Body of pancreas (tissue), 4 donors: ENCODE measurements at regions not wholly inside any gene's neighbourhood (a gene's known extent, or its start where the extent isn't known, plus 50 kb on each side); places are given as distances from the start of the nearest gene placed in this dataset.
A peak's percentile ranks its signal among the peaks of the same experiment; 100 is the strongest.

Experiments used
- ATAC-seq: fragments of 150-250 bp; one replicate; pipeline ENCODE4 v1.9.1; 2016
- DNase-seq, 4 donors: peaks; one replicate each; pipeline ENCODE4 v3.0.0-alpha.2; 2019
- H3K27ac ChIP-seq, 4 donors: fragments of 200-600 bp; sonication (generic); 1 replicate in 3 of 4; 2 replicates in 1 of 4; pipeline versions ENCODE4 v1.5.1 to v1.6.1; 2016 to 2019; ENCODE audit warnings: mild to moderate bottlenecking in 1 of 4, mixed read lengths in 1 of 4, moderate library complexity in 1 of 4
- H3K27me3 ChIP-seq, 2 donors: fragments of 200-600 bp; sonication (generic); one replicate each; pipeline ENCODE4 v1.6.0; 2016; ENCODE audit warnings: mild to moderate bottlenecking in 1 of 2
- H3K36me3 ChIP-seq, 2 donors: fragments of 200-600 bp; sonication (generic); replicated peaks in 1 of 2; 2 replicates each; pipeline ENCODE4 v1.5.1; 2016; ENCODE audit warnings: low read depth in 2 of 2; ENCODE audit not compliant: insufficient read depth in 1 of 2
- H3K4me1 ChIP-seq: fragments of 200-600 bp; sonication (generic); one replicate; pipeline ENCODE4 v1.6.0; 2016
- H3K4me3 ChIP-seq, 2 donors: fragments of 200-600 bp; sonication (generic); 1 replicate in 1 of 2; 2 replicates in 1 of 2; pipeline ENCODE4 v1.5.1; 2016 to 2019
- H3K9me3 ChIP-seq, 3 donors: fragments of 200-600 bp; sonication (generic); 1 replicate in 2 of 3; 2 replicates in 1 of 3; pipeline ENCODE4 v1.5.1; 2016
- POLR2A ChIP-seq, 3 donors: fragments of 450-650 bp; IDR thresholded peaks; one replicate each; pipeline ENCODE4 v1.6.1; 2016; ENCODE audit warnings: antibody characterized with exemption in 3 of 3, mild to moderate bottlenecking in 2 of 3
- WGBS, 2 donors: methylation state at CpG; one replicate each; pipeline ENCODE4 v1.1.5; 2017; 5-methylcytosine and 5-hydroxymethylcytosine counted together
- intact Hi-C: fragments of 100-400 bp; cut with DNase I; formaldehyde crosslinking; loops from one replicate; pipeline ENCODE4 v1.15.1; 2023
- TF ChIP-seq, protein P1 (sequence below), 7 experiments: fragments of 450-650 bp in 4 of 7; fragments of 200-600 bp in 3 of 7; sonication (generic) in 3 of 7; IDR thresholded peaks; one replicate each; pipeline ENCODE4 v1.5.1; 2016 to 2019; ENCODE audit warnings: antibody characterized with exemption in 7 of 7

DNA sequence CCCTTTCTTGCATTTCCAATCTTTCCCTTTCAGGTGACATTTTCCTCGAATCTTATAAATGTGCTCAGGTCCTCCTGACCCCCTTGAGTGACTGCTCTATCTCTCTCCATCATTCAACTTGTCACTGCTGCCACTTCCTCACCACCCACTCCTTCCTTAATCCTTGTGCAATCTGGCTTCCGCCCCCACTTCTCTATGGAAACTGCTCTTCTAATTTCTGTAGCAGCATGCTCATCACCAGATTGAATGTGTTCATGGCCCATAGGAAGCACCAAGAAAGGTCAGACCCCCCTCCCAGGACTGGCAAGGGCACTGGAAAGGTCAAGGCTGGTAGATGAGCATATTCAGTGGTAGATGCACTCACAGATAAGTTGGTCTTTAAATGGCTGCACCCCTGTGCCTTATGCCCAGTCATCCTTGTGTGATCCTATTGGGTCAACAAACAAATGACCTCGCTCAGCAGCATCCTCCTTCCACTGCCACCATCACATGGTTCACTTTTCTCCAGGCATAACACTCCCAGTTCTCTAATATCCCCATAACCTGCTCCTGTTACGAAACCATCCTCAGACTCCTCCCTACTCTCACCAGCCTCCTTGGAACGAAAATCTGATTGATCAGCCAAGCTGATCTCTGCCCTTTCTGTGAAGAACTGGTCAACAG lies 288.5 kb upstream of the POU3F1 start:
- Histone ChIP-seq H3K9me3 (no peaks in the 10 kb centered on the region), H3K36me3 (no peaks in the 10 kb centered on the region), H3K4me3 (no peak overlapping the region), H3K27me3 (no peaks in the 10 kb centered on the region), H3K27ac (no peak overlapping the region), H3K4me1 (no peaks in the 10 kb centered on the region)
- WGBS, 2 donors = 43 to 45% methylated on average over 5 of the region's 5 CpGs
- TF ChIP-seq, protein P1, sequence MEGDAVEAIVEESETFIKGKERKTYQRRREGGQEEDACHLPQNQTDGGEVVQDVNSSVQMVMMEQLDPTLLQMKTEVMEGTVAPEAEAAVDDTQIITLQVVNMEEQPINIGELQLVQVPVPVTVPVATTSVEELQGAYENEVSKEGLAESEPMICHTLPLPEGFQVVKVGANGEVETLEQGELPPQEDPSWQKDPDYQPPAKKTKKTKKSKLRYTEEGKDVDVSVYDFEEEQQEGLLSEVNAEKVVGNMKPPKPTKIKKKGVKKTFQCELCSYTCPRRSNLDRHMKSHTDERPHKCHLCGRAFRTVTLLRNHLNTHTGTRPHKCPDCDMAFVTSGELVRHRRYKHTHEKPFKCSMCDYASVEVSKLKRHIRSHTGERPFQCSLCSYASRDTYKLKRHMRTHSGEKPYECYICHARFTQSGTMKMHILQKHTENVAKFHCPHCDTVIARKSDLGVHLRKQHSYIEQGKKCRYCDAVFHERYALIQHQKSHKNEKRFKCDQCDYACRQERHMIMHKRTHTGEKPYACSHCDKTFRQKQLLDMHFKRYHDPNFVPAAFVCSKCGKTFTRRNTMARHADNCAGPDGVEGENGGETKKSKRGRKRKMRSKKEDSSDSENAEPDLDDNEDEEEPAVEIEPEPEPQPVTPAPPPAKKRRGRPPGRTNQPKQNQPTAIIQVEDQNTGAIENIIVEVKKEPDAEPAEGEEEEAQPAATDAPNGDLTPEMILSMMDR (IDR thresholded peaks at IDR 0.05) = no peak
- TF ChIP-seq POLR2A (IDR thresholded peaks at IDR 0.05) = no peak
- intact Hi-C loops = no loop called here
- DNase-seq (peak in 1 of 4 donors; percentile 6), ATAC-seq (no peak)

DNA sequence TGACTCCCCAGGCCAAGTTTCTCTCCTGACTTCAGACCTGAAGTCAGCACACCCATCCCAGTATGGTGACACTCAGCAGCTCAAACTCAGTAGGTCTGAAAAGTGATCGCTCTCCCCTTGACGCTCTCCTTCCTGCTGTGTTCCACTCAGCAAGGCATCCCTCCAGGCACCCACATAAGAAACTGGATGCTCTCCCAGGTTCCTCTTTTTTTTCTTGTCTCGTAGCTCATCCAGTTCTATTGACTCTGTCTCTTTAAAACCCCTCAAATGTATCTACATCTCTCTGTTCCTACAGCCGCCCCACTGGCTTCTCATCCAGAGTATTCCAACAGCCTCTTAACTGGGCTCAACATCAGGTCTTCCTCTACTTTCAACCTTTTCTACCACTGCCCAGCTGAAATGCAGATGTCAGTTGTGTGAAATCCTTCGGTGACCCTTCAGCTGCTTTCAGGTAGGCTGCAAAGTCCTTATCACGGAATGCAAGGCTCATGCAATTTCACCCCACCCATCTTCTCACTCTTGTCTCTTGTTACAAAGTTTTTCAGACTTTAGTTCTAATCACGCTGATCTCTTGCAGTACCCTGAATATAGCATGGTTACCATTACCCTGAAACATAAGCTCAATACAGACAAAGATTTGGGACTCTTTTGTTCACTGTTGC lies 286.2 kb upstream of the POU3F1 start:
- Histone ChIP-seq H3K4me3 (no peak overlapping the region), H3K27me3 (no peaks in the 10 kb centered on the region), H3K9me3 (no peaks in the 10 kb centered on the region), H3K27ac (no peak overlapping the region), H3K36me3 (no peaks in the 10 kb centered on the region), H3K4me1 (no peaks in the 10 kb centered on the region)
- ATAC-seq (no peak), DNase-seq (no peak)
- 53 to 59% methylated on average over 7 of the region's 7 CpGs for WGBS, 2 donors
- intact Hi-C loops = no loop called here
- TF ChIP-seq, protein P1 (IDR thresholded peaks at IDR 0.05) = no peak
- no peak for TF ChIP-seq POLR2A (IDR thresholded peaks at IDR 0.05)

DNA sequence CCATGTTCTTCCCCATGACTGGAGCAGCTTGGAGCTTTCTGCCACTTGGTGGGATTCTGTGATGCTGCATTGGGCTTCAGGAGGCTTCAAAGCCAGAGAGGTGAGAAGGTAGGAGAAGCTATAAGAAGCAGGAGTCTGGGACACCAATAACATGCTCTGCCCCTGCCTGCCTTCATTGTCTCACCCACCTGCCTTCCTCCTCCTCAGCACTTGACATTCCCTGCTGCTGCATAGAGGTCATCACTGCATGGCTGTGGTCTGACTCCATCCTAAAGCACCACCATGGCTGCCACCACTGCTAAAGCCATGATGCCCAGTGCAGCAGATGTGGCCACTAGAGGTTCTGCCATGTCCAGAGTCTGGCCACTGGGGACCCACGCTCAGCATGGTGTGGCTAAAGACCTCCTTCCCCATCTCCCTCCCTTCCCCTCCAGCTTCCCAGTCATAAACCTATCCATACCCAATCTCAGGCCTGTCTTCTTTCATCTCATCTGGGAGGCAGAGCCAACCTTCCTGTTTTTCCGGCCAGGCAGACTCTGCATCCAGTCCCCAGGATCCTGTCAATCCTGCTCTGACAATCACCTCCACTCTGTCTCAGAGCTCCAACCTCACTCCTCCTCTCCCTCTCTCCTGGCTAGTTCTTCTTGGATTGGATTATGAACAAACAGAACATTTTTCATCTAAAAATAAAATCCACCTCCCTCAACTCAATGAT lies 285.1 kb upstream of the POU3F1 start:
- ATAC-seq (no peak), DNase-seq (no peak)
- Histone ChIP-seq H3K36me3 (no peaks in the 10 kb centered on the region), H3K27ac (no peak overlapping the region), H3K9me3 (no peaks in the 10 kb centered on the region), H3K4me1 (no peaks in the 10 kb centered on the region), H3K27me3 (no peaks in the 10 kb centered on the region), H3K4me3 (no peak overlapping the region)
- 33 to 55% methylated on average over 2 of the region's 2 CpGs for WGBS, 2 donors
- TF ChIP-seq POLR2A (IDR thresholded peaks at IDR 0.05) = no peak
- TF ChIP-seq, protein P1 (IDR thresholded peaks at IDR 0.05) = no peak
- intact Hi-C loops = no loop called here

DNA sequence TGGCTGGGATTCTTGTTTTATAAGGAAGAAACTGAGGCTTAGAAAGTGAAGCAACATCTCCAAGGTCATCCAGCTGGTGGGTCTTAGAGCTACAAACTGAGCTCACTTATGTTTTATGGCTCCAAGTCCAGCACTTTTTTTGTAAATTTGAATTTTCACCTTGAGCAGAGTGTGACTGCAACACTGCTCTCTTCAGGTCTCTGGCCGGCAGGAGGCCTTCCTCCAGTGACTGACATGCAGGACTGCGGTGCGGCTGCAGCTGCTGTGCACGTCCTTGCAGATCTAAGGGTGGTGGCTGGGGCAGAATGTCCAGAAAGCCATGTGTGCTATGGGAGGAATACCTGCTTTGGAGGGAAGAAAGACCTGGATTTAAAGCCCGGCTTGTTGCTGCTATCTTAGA lies 284.2 kb upstream of the POU3F1 start:
- intact Hi-C loops = no loop called here
- 52 to 57% methylated on average over 5 of the region's 5 CpGs for WGBS, 2 donors

More for the DNA sequence above, 284.2 kb upstream of the POU3F1 start:
- no peak overlapping the region for H3K27ac ChIP-seq
- no peaks in the 10 kb centered on the region for H3K27me3 ChIP-seq
- no peak for ATAC-seq
- no peak for DNase-seq
- H3K4me1 ChIP-seq = no peaks in the 10 kb centered on the region
- no peak for TF ChIP-seq POLR2A (IDR thresholded peaks at IDR 0.05)
- TF ChIP-seq, protein P1 (IDR thresholded peaks at IDR 0.05) = no peak
- no peak overlapping the region for H3K4me3 ChIP-seq
- H3K9me3 ChIP-seq = no peaks in the 10 kb centered on the region
- H3K36me3 ChIP-seq = no peaks in the 10 kb centered on the region
